ENCODE measurements at regions not wholly inside any gene's neighbourhood (a gene's known extent, or its start where the extent isn't known, plus 50 kb on each side); places are given as distances from the start of the nearest gene placed in this dataset.

GRCh38 chr14:29442696-29443095, 485.0 kb downstream of the PRKD1 start:
- no peak for TF ChIP-seq CTCF (IDR thresholded peaks at IDR 0.05; ENCODE audit: extremely low read depth, insufficient read depth, missing control alignments)
- in situ Hi-C loops (cut with MboI; ENCODE audit: low pct_unique_long_range_greater_than_20kb, low sequenced_read_pairs, unreplicated experiment), result no loop called here
- no peak for DNase-seq (ENCODE audit: low spot score)

- in situ Hi-C loops (cut with MboI; ENCODE audit: low pct_unique_long_range_greater_than_20kb, low sequenced_read_pairs, unreplicated experiment), result no loop called here
- no peak for DNase-seq (ENCODE audit: low spot score)
- no peak for TF ChIP-seq CTCF (IDR thresholded peaks at IDR 0.05; ENCODE audit: extremely low read depth, insufficient read depth, missing control alignments)
These were observed 483.4 kb downstream of the PRKD1 start for GRCh38 chr14:29444216-29444615.

GRCh38 chr14:29444805-29445204, 482.8 kb downstream of the PRKD1 start:
- in situ Hi-C loops (cut with MboI; ENCODE audit: low pct_unique_long_range_greater_than_20kb, low sequenced_read_pairs, unreplicated experiment), result no loop called here
- TF ChIP-seq CTCF (IDR thresholded peaks at IDR 0.05; ENCODE audit: extremely low read depth, insufficient read depth, missing control alignments), result no peak
- no peak for DNase-seq (ENCODE audit: low spot score)

- TF ChIP-seq CTCF (IDR thresholded peaks at IDR 0.05; ENCODE audit: extremely low read depth, insufficient read depth, missing control alignments), result no peak
- DNase-seq (ENCODE audit: low spot score), result no peak
- in situ Hi-C loops (cut with MboI; ENCODE audit: low pct_unique_long_range_greater_than_20kb, low sequenced_read_pairs, unreplicated experiment), result no loop called here
These were observed 480.7 kb downstream of the PRKD1 start for GRCh38 chr14:29446971-29447370.

GRCh38 chr14:29451941-29452340, 475.7 kb downstream of the PRKD1 start:
- in situ Hi-C loops (cut with MboI; ENCODE audit: low pct_unique_long_range_greater_than_20kb, low sequenced_read_pairs, unreplicated experiment), result no loop called here
- no peak for TF ChIP-seq CTCF (IDR thresholded peaks at IDR 0.05; ENCODE audit: extremely low read depth, insufficient read depth, missing control alignments)
- DNase-seq (ENCODE audit: low spot score), result no peak

GRCh38 chr14:29453045-29453444, 474.6 kb downstream of the PRKD1 start:
- no peak for TF ChIP-seq CTCF (IDR thresholded peaks at IDR 0.05; ENCODE audit: extremely low read depth, insufficient read depth, missing control alignments)
- no peak for DNase-seq (ENCODE audit: low spot score)
- in situ Hi-C loops (cut with MboI; ENCODE audit: low pct_unique_long_range_greater_than_20kb, low sequenced_read_pairs, unreplicated experiment), result no loop called here

All from GM13977 (cell line).